ENCODE measurements at regions not wholly inside any gene's neighbourhood (a gene's known extent, or its start where the extent isn't known, plus 50 kb on each side); places are given as distances from the start of the nearest gene placed in this dataset.

GRCh38 chr12:63406781-63407180, 255.8 kb upstream of the AVPR1A start:
- H3K4me1 Mint-ChIP-seq: peaks cover 3% of the 10 kb centered on the region; the same call in 1 of the 2 replicates
- no peak overlapping the region for H3K27ac Mint-ChIP-seq
- POLR2A ChIA-PET: no interaction called here
- H3K4me3 Mint-ChIP-seq: no peak overlapping the region
- no peak for ATAC-seq
- peaks cover 14% of the 10 kb centered on the region for H3K9me3 Mint-ChIP-seq
- no peaks in the 10 kb centered on the region for H3K27me3 Mint-ChIP-seq (ENCODE audit: low read depth)
- no peak for DNase-seq (ENCODE audit: low spot score)
- H3K36me3 Mint-ChIP-seq: no peaks in the 10 kb centered on the region
- TF ChIP-seq, protein P1, sequence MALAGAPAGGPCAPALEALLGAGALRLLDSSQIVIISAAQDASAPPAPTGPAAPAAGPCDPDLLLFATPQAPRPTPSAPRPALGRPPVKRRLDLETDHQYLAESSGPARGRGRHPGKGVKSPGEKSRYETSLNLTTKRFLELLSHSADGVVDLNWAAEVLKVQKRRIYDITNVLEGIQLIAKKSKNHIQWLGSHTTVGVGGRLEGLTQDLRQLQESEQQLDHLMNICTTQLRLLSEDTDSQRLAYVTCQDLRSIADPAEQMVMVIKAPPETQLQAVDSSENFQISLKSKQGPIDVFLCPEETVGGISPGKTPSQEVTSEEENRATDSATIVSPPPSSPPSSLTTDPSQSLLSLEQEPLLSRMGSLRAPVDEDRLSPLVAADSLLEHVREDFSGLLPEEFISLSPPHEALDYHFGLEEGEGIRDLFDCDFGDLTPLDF (CRISPR knock-in tag; IDR thresholded peaks at IDR 0.05): no peak
- TF ChIP-seq, protein P2, sequence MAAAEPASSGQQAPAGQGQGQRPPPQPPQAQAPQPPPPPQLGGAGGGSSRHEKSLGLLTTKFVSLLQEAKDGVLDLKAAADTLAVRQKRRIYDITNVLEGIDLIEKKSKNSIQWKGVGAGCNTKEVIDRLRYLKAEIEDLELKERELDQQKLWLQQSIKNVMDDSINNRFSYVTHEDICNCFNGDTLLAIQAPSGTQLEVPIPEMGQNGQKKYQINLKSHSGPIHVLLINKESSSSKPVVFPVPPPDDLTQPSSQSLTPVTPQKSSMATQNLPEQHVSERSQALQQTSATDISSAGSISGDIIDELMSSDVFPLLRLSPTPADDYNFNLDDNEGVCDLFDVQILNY (CRISPR knock-in tag; IDR thresholded peaks at IDR 0.05): no peak
- no peak for TF ChIP-seq ZSCAN18 (CRISPR knock-in tag; IDR thresholded peaks at IDR 0.05)
- no peak for TF ChIP-seq ZNF121 (CRISPR knock-in tag; IDR thresholded peaks at IDR 0.05)
- no peak for TF ChIP-seq PREB (CRISPR knock-in tag; IDR thresholded peaks at IDR 0.05; ENCODE audit: borderline replicate concordance)
- no peak for TF ChIP-seq ATF1 (CRISPR knock-in tag; IDR thresholded peaks at IDR 0.05)
- TF ChIP-seq ATF3 (CRISPR knock-in tag; conservative IDR thresholded peaks at IDR 0.05): no peak
- no peak for TF ChIP-seq ETV6 (CRISPR knock-in tag; IDR thresholded peaks at IDR 0.05)
- TF ChIP-seq ZNF317 (CRISPR knock-in tag; IDR thresholded peaks at IDR 0.05; ENCODE audit: borderline replicate concordance, low read depth): no peak
- TF ChIP-seq OVOL2 (CRISPR knock-in tag; IDR thresholded peaks at IDR 0.05; ENCODE audit: borderline replicate concordance): no peak
- TF ChIP-seq NFYB (CRISPR knock-in tag; conservative IDR thresholded peaks at IDR 0.05; ENCODE audit: low read depth): no peak
- TF ChIP-seq ZNF423 (CRISPR knock-in tag; IDR thresholded peaks at IDR 0.05): no peak
- TF ChIP-seq CTCF (IDR thresholded peaks at IDR 0.05): no peak
- no peak for TF ChIP-seq ZNF263 (CRISPR knock-in tag; IDR thresholded peaks at IDR 0.05; ENCODE audit: low read depth)
- TF ChIP-seq ZBTB43 (CRISPR knock-in tag; IDR thresholded peaks at IDR 0.05): no peak
- no peak for TF ChIP-seq IRF2 (CRISPR knock-in tag; IDR thresholded peaks at IDR 0.05; ENCODE audit: borderline replicate concordance, low read depth)
- CTCF ChIA-PET: no interaction called here

DNA sequence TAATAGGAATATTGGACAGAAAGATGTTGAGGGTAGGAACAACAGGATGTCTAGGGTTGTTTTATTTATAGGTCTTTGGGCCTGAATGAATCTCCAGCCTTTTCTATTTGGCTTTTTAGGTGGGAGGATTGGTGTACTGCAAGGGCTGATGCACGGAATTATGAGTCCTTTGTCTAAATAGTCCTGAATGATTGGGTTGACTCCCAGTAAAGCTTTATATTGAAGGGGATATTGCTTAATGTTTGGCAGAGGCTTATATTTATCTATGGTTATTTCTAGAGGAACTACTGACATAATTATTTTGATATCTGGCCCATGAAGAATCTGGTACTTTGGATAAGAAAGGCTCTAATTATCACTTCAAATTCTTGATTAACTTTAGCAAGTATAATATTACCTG, 253.6 kb upstream of the AVPR1A start:
- CTCF ChIA-PET: no interaction called here
- no peak for ATAC-seq
- no peak for DNase-seq (ENCODE audit: low spot score)
- Mint-ChIP-seq H3K27me3 (ENCODE audit: low read depth) (no peaks in the 10 kb centered on the region), H3K27ac (no peak overlapping the region), H3K4me3 (no peak overlapping the region), H3K9me3 (peaks cover 14% of the 10 kb centered on the region), H3K4me1 (no peaks in the 10 kb centered on the region), H3K36me3 (no peaks in the 10 kb centered on the region)
- POLR2A ChIA-PET: no interaction called here
- TF ChIP-seq E2F4 (CRISPR knock-in tag; IDR thresholded peaks at IDR 0.05; ENCODE audit: borderline replicate concordance, low read depth) (no peak), ZNF219 (CRISPR knock-in tag; IDR thresholded peaks at IDR 0.05; ENCODE audit: borderline replicate concordance) (no peak), SMAD4 (CRISPR knock-in tag; IDR thresholded peaks at IDR 0.05) (no peak), FOXK1 (CRISPR knock-in tag; IDR thresholded peaks at IDR 0.05) (no peak), ZNF425 (CRISPR knock-in tag; conservative IDR thresholded peaks at IDR 0.05) (no peak), NR2C2 (CRISPR knock-in tag; IDR thresholded peaks at IDR 0.05) (no peak), ZNF121 (CRISPR knock-in tag; IDR thresholded peaks at IDR 0.05) (no peak), TEAD1 (CRISPR knock-in tag; IDR thresholded peaks at IDR 0.05) (no peak), NR3C1 (CRISPR knock-in tag; conservative IDR thresholded peaks at IDR 0.05; ENCODE audit: low read depth) (no peak), ATF1 (CRISPR knock-in tag; IDR thresholded peaks at IDR 0.05) (no peak), GTF2I (CRISPR knock-in tag; conservative IDR thresholded peaks at IDR 0.05) (no peak)

Measured in WTC11 (cell line).